Panc1 (cell line): ENCODE measurements at regions not wholly inside any gene's neighbourhood (a gene's known extent, or its start where the extent isn't known, plus 50 kb on each side); places are given as distances from the start of the nearest gene placed in this dataset.

ENCODE experiments used
- CTCF ChIP-seq: fragments of 450-650 bp; IDR thresholded peaks from 2 replicates; pipeline ENCODE4 v1.5.1; 2017; ENCODE audit warnings: mild to moderate bottlenecking
- POLR2AphosphoS5 ChIP-seq: IDR thresholded peaks from 2 replicates; pipeline ENCODE4 v1.6.1; 2012; ENCODE audit warnings: mild to moderate bottlenecking, low read depth, low read length, moderate library complexity

DNA sequence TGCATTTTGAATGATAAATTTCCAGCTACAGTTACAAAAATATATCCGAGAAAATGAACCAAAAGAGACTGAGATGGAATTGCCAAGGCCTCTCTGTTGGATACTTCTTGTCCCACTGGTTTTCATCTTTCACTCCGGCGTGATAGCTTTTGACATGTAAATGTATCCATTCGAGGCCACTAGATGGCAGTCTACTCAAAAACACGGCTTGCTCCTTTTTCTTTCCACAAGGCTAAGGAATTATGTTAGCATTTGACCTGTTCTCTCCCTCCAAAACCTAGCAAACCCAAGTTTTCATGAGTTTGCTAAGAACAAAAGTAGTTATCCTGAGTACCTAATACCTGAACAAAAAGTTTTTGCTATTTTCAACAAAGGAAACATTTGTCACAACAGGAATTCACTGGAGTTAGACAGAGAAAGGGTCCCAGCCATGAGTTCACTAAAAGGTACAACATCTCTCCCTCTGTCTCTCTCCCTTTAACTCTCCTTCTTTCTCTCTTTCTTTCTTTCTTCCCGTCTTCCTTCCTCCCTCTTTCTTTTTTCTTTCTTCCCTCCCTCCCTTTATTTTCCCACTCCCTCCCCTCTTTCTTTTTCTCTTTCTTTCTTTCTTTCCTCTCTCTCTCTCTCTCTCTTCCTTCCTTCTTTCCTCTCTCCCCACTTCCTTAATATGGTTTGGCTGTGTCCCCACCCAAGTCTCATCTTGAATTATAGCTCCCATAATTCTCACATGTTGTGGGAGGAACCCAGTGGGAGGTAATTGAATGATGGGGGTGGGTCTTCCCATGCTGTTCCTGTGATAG is 207.9 kb upstream of the MYO3A start:
- peak; percentile 67 for TF ChIP-seq CTCF
- no peak for TF ChIP-seq POLR2AphosphoS5
